ENCODE measurements at regions not wholly inside any gene's neighbourhood (a gene's known extent, or its start where the extent isn't known, plus 50 kb on each side); places are given as distances from the start of the nearest gene placed in this dataset.

DNA sequence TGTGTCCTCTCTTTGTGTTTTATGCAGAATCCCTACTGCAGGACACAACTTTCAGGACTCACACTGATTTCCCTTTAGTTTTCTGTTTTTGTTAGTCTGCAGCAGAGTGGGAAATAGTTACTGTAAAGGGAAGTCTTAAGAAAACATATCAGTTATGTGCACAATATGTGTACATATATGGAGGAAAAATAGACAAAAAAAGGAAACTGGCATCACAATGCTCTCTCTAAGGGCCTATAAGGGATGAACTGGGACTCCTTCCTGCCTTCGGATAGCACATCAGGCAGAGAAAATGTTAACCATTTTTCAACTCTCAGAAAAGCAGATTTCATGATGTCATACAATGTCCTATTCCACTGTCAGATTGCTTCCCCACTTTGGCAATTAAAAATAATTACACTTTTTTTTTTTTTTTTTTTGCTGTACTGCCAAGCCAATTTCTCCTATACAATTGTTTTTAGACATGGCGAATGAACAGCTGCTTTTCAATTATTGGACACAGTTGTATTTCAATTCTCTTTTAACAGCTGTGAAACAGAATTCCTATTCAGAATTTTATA is 112.5 kb upstream of the KCNJ16 start:
- no peaks in the 10 kb centered on the region for H3K27me3 ChIP-seq (replicated peaks in 2 of 5; ENCODE audit: control insufficient read depth in 4 of 5, insufficient read depth in 5 of 5, low read length in 4 of 5)
- H3K4me1 ChIP-seq (ENCODE audit: control extremely low read depth in 1 of 4, control insufficient read depth in 4 of 4, insufficient read depth in 4 of 4, low read length in 3 of 4), result no peaks in the 10 kb centered on the region
- WGBS (ENCODE audit: insufficient coverage), result 100% methylated on average over 1 of the region's 2 CpGs
- peaks cover 2 to 17% (median 3%) of the 10 kb centered on the region in 5 experiments for H3K9me3 ChIP-seq (ENCODE audit: control extremely low read depth in 1 of 5, control insufficient read depth in 4 of 5, insufficient read depth in 2 of 5, low read depth in 1 of 5, low read length in 4 of 5)
- no peak overlapping the region for H3K4me3 ChIP-seq (ENCODE audit: control insufficient read depth in 1 of 7, extremely low read depth in 1 of 7, insufficient read depth in 4 of 7, low read depth in 2 of 7, low read length in 6 of 7)
- H3K36me3 ChIP-seq (ENCODE audit: control insufficient read depth in 4 of 4, insufficient read depth in 4 of 4, low read length in 3 of 4), result no peaks in the 10 kb centered on the region
- ChIA-PET CTCF (no interaction called here), POLR2A (interaction anchor here (0.7 kb wide), 1 partner anchor 15 kb away, joined by 3 read pairs; no protein-coding TSS in a partner anchor)
- no peak overlapping the region for H3K27ac ChIP-seq (ENCODE audit: insufficient read depth in 1 of 2, low read depth in 1 of 2, low read length in 2 of 2, poor library complexity in 1 of 2, severe bottlenecking in 2 of 2)
- DNase-seq, result no peak

DNA sequence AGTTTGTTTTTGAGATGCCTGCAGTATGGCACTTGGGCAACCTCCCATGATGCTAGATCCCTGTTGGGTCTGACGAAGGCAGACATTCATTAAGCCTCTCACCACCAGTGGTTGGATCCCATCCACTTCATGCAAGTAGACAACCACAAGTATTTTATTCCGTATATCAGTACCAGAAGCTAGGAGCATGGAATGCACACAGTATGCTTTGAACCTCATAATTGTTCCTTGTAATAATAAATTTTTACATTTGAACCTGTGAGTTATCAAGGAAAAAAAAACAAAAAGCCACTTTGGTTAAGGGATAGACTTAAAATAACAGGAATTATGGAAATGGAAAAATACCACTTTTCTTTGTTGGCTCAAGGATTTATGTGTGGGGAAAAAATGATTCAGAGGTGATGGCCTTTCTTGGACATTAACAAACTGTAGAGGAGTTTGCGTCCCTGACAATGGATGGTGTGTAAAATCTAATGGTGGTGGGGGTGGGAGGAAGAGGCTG is 107.1 kb upstream of the KCNJ16 start:
- no peaks in the 10 kb centered on the region for H3K27me3 ChIP-seq (replicated peaks in 2 of 5; ENCODE audit: control insufficient read depth in 4 of 5, insufficient read depth in 5 of 5, low read length in 4 of 5)
- 100% methylated on average over 2 of the region's 3 CpGs for WGBS (ENCODE audit: insufficient coverage)
- H3K4me3 ChIP-seq (ENCODE audit: control insufficient read depth in 1 of 7, extremely low read depth in 1 of 7, insufficient read depth in 4 of 7, low read depth in 2 of 7, low read length in 6 of 7), result no peak overlapping the region
- H3K36me3 ChIP-seq (ENCODE audit: control insufficient read depth in 4 of 4, insufficient read depth in 4 of 4, low read length in 3 of 4), result no peaks in the 10 kb centered on the region
- H3K4me1 ChIP-seq (ENCODE audit: control extremely low read depth in 1 of 4, control insufficient read depth in 4 of 4, insufficient read depth in 4 of 4, low read length in 3 of 4), result peaks cover 0 to 7% (median 0%) of the 10 kb centered on the region in 4 experiments
- DNase-seq, result no peak
- no peak overlapping the region for H3K27ac ChIP-seq (ENCODE audit: insufficient read depth in 1 of 2, low read depth in 1 of 2, low read length in 2 of 2, poor library complexity in 1 of 2, severe bottlenecking in 2 of 2)
- peaks cover 2 to 17% (median 3%) of the 10 kb centered on the region in 5 experiments for H3K9me3 ChIP-seq (ENCODE audit: control extremely low read depth in 1 of 5, control insufficient read depth in 4 of 5, insufficient read depth in 2 of 5, low read depth in 1 of 5, low read length in 4 of 5)
- ChIA-PET CTCF (no interaction called here), POLR2A (no interaction called here)

DNA sequence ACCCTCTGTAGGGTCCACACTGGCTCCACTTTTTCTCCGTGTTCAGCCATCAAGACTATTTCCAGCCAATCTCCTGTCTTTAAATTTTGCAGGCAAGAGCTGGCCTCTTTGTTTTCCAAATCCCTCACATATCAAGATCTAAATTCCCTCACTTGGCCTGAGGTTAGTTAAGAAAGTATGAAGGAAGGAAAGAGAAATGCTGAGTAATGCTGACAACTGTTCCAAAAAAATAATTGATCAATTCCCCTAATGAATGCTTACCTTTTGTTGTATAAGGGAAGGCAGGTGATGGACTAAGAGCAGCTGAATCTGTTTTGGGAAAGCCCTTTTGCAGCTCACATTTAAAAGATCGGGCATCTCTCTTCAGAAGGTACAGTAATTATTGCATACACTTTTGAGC is 105.1 kb upstream of the KCNJ16 start:
- DNase-seq, result no peak
- no peak overlapping the region for H3K27ac ChIP-seq (ENCODE audit: insufficient read depth in 1 of 2, low read depth in 1 of 2, low read length in 2 of 2, poor library complexity in 1 of 2, severe bottlenecking in 2 of 2)
- no peak overlapping the region for H3K4me3 ChIP-seq (ENCODE audit: control insufficient read depth in 1 of 7, extremely low read depth in 1 of 7, insufficient read depth in 4 of 7, low read depth in 2 of 7, low read length in 6 of 7)
- peaks cover 5 to 25% (median 5%) of the 10 kb centered on the region in 5 experiments for H3K9me3 ChIP-seq (ENCODE audit: control extremely low read depth in 1 of 5, control insufficient read depth in 4 of 5, insufficient read depth in 2 of 5, low read depth in 1 of 5, low read length in 4 of 5)
- POLR2A ChIA-PET, result no interaction called here
- CTCF ChIA-PET, result no interaction called here
- H3K4me1 ChIP-seq (ENCODE audit: control extremely low read depth in 1 of 4, control insufficient read depth in 4 of 4, insufficient read depth in 4 of 4, low read length in 3 of 4), result peaks cover 0 to 7% (median 0%) of the 10 kb centered on the region in 4 experiments
- H3K27me3 ChIP-seq (replicated peaks in 2 of 5; ENCODE audit: control insufficient read depth in 4 of 5, insufficient read depth in 5 of 5, low read length in 4 of 5), result no peaks in the 10 kb centered on the region
- no peaks in the 10 kb centered on the region for H3K36me3 ChIP-seq (ENCODE audit: control insufficient read depth in 4 of 4, insufficient read depth in 4 of 4, low read length in 3 of 4)
- 40% methylated on average over 1 of the region's 2 CpGs for WGBS (ENCODE audit: insufficient coverage)

DNA sequence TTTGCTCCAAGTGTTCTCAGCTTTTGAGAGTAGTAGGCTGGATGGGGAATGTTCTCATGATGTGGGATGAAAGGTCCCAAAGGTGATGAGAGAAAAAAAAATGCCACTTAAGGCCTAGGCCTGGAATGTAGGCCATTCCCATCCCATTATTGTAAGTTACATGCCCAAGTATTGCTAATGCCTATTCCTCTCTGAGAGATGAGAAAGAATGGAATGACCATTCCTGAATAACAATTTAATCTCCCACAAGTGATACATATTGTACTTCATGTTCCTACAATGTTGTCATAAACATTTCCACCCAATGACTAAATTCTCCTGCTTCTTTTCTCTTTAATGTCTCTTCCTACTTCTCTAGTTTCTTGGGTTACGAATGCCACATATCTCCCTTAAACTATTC is 102.8 kb upstream of the KCNJ16 start:
- WGBS (ENCODE audit: insufficient coverage), result 100% methylated on average over 1 of the region's 1 CpG
- ChIA-PET CTCF (no interaction called here), POLR2A (no interaction called here)
- Histone ChIP-seq H3K4me1 (ENCODE audit: control extremely low read depth in 1 of 4, control insufficient read depth in 4 of 4, insufficient read depth in 4 of 4, low read length in 3 of 4) (peaks cover 0 to 7% (median 0%) of the 10 kb centered on the region in 4 experiments), H3K36me3 (ENCODE audit: control insufficient read depth in 4 of 4, insufficient read depth in 4 of 4, low read length in 3 of 4) (no peaks in the 10 kb centered on the region), H3K27me3 (replicated peaks in 2 of 5; ENCODE audit: control insufficient read depth in 4 of 5, insufficient read depth in 5 of 5, low read length in 4 of 5) (no peaks in the 10 kb centered on the region), H3K9me3 (ENCODE audit: control extremely low read depth in 1 of 5, control insufficient read depth in 4 of 5, insufficient read depth in 2 of 5, low read depth in 1 of 5, low read length in 4 of 5) (peaks cover 3 to 11% (median 5%) of the 10 kb centered on the region in 5 experiments), H3K27ac (ENCODE audit: insufficient read depth in 1 of 2, low read depth in 1 of 2, low read length in 2 of 2, poor library complexity in 1 of 2, severe bottlenecking in 2 of 2) (no peak overlapping the region), H3K4me3 (ENCODE audit: control insufficient read depth in 1 of 7, extremely low read depth in 1 of 7, insufficient read depth in 4 of 7, low read depth in 2 of 7, low read length in 6 of 7) (no peak overlapping the region)
- DNase-seq, result no peak

DNA sequence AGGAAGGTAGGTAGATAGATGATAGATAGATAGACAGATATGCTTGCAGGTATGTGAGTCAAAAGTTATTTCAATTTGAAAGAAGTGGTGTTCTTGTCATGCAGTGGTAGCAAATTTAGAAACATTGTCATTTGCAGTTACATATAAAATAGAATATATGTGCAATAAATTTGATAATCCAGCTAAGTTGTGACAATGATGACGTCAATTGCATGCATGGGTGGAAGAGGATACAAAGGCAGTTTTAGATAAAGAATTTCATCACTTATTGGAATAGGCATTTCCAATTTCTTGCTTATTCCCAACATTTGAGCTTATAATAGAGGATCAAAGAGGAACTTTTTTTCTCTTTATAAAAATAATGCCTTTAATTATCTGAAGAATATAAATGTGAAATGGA is 99.2 kb upstream of the KCNJ16 start:
- DNase-seq, result no peak
- H3K27me3 ChIP-seq (replicated peaks in 2 of 5; ENCODE audit: control insufficient read depth in 4 of 5, insufficient read depth in 5 of 5, low read length in 4 of 5), result no peaks in the 10 kb centered on the region
- H3K4me1 ChIP-seq (ENCODE audit: control extremely low read depth in 1 of 4, control insufficient read depth in 4 of 4, insufficient read depth in 4 of 4, low read length in 3 of 4), result no peaks in the 10 kb centered on the region
- ChIA-PET POLR2A (no interaction called here), CTCF (interaction anchor here (0.9 kb wide), 1 partner anchor 114 kb away, joined by 3 read pairs; no protein-coding TSS in a partner anchor)
- WGBS (ENCODE audit: insufficient coverage), result no CpG with 5 or more reads among the region's 1 CpG
- H3K36me3 ChIP-seq (ENCODE audit: control insufficient read depth in 4 of 4, insufficient read depth in 4 of 4, low read length in 3 of 4), result no peaks in the 10 kb centered on the region
- no peak overlapping the region for H3K27ac ChIP-seq (ENCODE audit: insufficient read depth in 1 of 2, low read depth in 1 of 2, low read length in 2 of 2, poor library complexity in 1 of 2, severe bottlenecking in 2 of 2)
- no peak overlapping the region for H3K4me3 ChIP-seq (ENCODE audit: control insufficient read depth in 1 of 7, extremely low read depth in 1 of 7, insufficient read depth in 4 of 7, low read depth in 2 of 7, low read length in 6 of 7)
- H3K9me3 ChIP-seq (ENCODE audit: control extremely low read depth in 1 of 5, control insufficient read depth in 4 of 5, insufficient read depth in 2 of 5, low read depth in 1 of 5, low read length in 4 of 5), result peaks cover 3 to 11% (median 5%) of the 10 kb centered on the region in 5 experiments

DNA sequence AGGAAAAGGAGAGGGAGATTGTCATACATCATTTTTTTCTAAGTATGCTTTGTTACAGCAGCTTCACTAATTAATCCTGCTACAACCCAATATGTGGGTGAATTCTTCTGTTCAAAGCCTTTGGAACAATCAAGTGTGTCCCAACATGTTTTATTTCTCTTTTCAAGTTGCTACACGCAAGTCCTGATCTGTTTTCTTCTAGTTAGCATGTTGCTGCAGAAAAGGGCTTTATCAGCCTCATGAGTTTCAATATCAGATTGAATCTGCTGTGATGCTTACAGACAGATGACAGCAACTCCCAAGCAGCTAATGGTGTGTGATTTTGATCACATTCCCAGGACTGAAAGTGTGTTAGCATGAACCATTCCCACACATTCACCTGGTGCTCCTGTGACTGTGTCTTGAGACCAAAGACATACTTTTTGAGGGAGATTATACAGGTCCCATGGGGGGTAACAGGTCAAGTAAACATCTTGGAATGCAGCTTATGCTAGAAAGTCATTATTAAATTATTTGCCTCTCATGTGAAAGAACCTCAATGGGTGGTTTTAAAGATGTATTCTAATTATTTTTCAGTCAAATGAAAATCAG is 96.9 kb upstream of the KCNJ16 start:
- ChIA-PET POLR2A (no interaction called here), CTCF (no interaction called here)
- 100% methylated on average over 1 of the region's 1 CpG for WGBS (ENCODE audit: insufficient coverage)
- H3K4me1 ChIP-seq (ENCODE audit: control extremely low read depth in 1 of 4, control insufficient read depth in 4 of 4, insufficient read depth in 4 of 4, low read length in 3 of 4), result no peaks in the 10 kb centered on the region
- H3K9me3 ChIP-seq (ENCODE audit: control extremely low read depth in 1 of 5, control insufficient read depth in 4 of 5, insufficient read depth in 2 of 5, low read depth in 1 of 5, low read length in 4 of 5), result peaks cover 4 to 11% (median 5%) of the 10 kb centered on the region in 5 experiments
- no peaks in the 10 kb centered on the region for H3K27me3 ChIP-seq (replicated peaks in 2 of 5; ENCODE audit: control insufficient read depth in 4 of 5, insufficient read depth in 5 of 5, low read length in 4 of 5)
- H3K27ac ChIP-seq (ENCODE audit: insufficient read depth in 1 of 2, low read depth in 1 of 2, low read length in 2 of 2, poor library complexity in 1 of 2, severe bottlenecking in 2 of 2), result no peak overlapping the region
- no peak overlapping the region for H3K4me3 ChIP-seq (ENCODE audit: control insufficient read depth in 1 of 7, extremely low read depth in 1 of 7, insufficient read depth in 4 of 7, low read depth in 2 of 7, low read length in 6 of 7)
- no peaks in the 10 kb centered on the region for H3K36me3 ChIP-seq (ENCODE audit: control insufficient read depth in 4 of 4, insufficient read depth in 4 of 4, low read length in 3 of 4)
- DNase-seq, result no peak

DNA sequence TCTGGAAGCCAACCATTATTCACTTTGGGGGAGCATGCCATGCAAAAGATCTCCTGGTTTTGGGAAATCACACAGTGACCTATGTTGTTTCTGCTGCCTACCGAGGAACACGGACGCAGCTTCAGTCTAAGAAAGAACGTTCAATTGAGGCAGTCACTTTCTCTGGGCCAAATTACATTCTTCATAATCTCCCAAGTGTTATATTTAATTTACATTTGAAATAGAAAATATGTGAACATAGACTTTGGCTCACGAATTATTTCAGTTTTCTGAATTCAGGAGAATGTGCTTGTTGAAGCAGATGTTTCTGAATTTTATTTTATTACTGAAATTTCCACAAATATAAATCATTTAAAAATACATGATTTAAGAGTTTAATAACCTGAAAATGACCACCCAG is 93.6 kb upstream of the KCNJ16 start:
- no peak for DNase-seq
- ChIA-PET POLR2A (no interaction called here), CTCF (no interaction called here)
- H3K27me3 ChIP-seq (replicated peaks in 2 of 5; ENCODE audit: control insufficient read depth in 4 of 5, insufficient read depth in 5 of 5, low read length in 4 of 5), result no peaks in the 10 kb centered on the region
- no peaks in the 10 kb centered on the region for H3K4me1 ChIP-seq (ENCODE audit: control extremely low read depth in 1 of 4, control insufficient read depth in 4 of 4, insufficient read depth in 4 of 4, low read length in 3 of 4)
- peaks cover 0 to 2% (median 0%) of the 10 kb centered on the region in 5 experiments for H3K9me3 ChIP-seq (ENCODE audit: control extremely low read depth in 1 of 5, control insufficient read depth in 4 of 5, insufficient read depth in 2 of 5, low read depth in 1 of 5, low read length in 4 of 5)
- H3K4me3 ChIP-seq (ENCODE audit: control insufficient read depth in 1 of 7, extremely low read depth in 1 of 7, insufficient read depth in 4 of 7, low read depth in 2 of 7, low read length in 6 of 7), result no peak overlapping the region
- H3K36me3 ChIP-seq (ENCODE audit: control insufficient read depth in 4 of 4, insufficient read depth in 4 of 4, low read length in 3 of 4), result no peaks in the 10 kb centered on the region
- no peak overlapping the region for H3K27ac ChIP-seq (ENCODE audit: insufficient read depth in 1 of 2, low read depth in 1 of 2, low read length in 2 of 2, poor library complexity in 1 of 2, severe bottlenecking in 2 of 2)
- 100% methylated on average over 1 of the region's 5 CpGs for WGBS (ENCODE audit: insufficient coverage)

Measured in common myeloid progenitor, CD34-positive (primary cell).